ENCODE measurements at regions not wholly inside any gene's neighbourhood (a gene's known extent, or its start where the extent isn't known, plus 50 kb on each side); places are given as distances from the start of the nearest gene placed in this dataset.

- CTCF ChIA-PET = interaction anchor here (0.7 to 1.4 kb wide), 2 partner anchors 13 to 14 kb away, joined by 3 read pairs; no protein-coding TSS in a partner anchor
- no peaks in the 10 kb centered on the region for H3K4me1 ChIP-seq (ENCODE audit: control insufficient read depth, extremely low read depth, insufficient read depth, low read length)
- TF ChIP-seq POLR2A (IDR thresholded peaks at IDR 0.05; ENCODE audit: low read depth, low read length) (no peak), JUN (IDR thresholded peaks at IDR 0.05; ENCODE audit: borderline replicate concordance, insufficient read depth, insufficient read length, low read depth) (no peak), GATA2 (IDR thresholded peaks at IDR 0.05; ENCODE audit: insufficient read depth, insufficient read length, low read depth, low read length) (no peak), FOS (IDR thresholded peaks at IDR 0.05; ENCODE audit: borderline replicate concordance, insufficient read depth, low read length) (no peak)
- TF ChIP-seq, protein P1, sequence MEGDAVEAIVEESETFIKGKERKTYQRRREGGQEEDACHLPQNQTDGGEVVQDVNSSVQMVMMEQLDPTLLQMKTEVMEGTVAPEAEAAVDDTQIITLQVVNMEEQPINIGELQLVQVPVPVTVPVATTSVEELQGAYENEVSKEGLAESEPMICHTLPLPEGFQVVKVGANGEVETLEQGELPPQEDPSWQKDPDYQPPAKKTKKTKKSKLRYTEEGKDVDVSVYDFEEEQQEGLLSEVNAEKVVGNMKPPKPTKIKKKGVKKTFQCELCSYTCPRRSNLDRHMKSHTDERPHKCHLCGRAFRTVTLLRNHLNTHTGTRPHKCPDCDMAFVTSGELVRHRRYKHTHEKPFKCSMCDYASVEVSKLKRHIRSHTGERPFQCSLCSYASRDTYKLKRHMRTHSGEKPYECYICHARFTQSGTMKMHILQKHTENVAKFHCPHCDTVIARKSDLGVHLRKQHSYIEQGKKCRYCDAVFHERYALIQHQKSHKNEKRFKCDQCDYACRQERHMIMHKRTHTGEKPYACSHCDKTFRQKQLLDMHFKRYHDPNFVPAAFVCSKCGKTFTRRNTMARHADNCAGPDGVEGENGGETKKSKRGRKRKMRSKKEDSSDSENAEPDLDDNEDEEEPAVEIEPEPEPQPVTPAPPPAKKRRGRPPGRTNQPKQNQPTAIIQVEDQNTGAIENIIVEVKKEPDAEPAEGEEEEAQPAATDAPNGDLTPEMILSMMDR (IDR thresholded peaks at IDR 0.05; ENCODE audit: extremely low read depth in 1 of 2, insufficient read depth in 1 of 2, low read depth in 1 of 2, low read length in 2 of 2) = no peak
Observed at GRCh38 chr7:155863721-155864151, 51.5 kb upstream of the SHH start.

More at GRCh38 chr7:155863721-155864151, 51.5 kb upstream of the SHH start:
- POLR2A ChIA-PET = no interaction called here
- dilution Hi-C loops (cut with MboI; ENCODE audit: extremely low pct_ligation_motif_present, low sequenced_read_pairs) (no loop called here), intact Hi-C loops (cut with micrococcal nuclease) (no loop called here)
- Histone ChIP-seq H3K4me3 (replicated peaks in 1 of 3; ENCODE audit: insufficient read depth in 1 of 3, low read depth in 1 of 3, low read length in 3 of 3) (no peak overlapping the region), H3K9me1 (replicated peaks; ENCODE audit: control insufficient read depth, extremely low read depth, insufficient read depth, low read length) (no peaks in the 10 kb centered on the region), H2AFZ (ENCODE audit: low read depth, low read length) (no peak overlapping the region), H3K36me3 (ENCODE audit: control insufficient read depth in 2 of 2, extremely low read depth in 1 of 2, insufficient read depth in 2 of 2, low read length in 2 of 2) (no peaks in the 10 kb centered on the region), H3K27ac (ENCODE audit: insufficient read depth, low read depth, low read length) (no peak overlapping the region), H3K79me2 (ENCODE audit: control insufficient read depth, insufficient read depth, low read length) (no peaks in the 10 kb centered on the region), H3K4me2 (ENCODE audit: insufficient read depth, low read length) (no peak overlapping the region), H3K9ac (replicated peaks; ENCODE audit: extremely low read depth, insufficient read depth, low read length) (no peak overlapping the region), H4K20me1 (replicated peaks; ENCODE audit: control insufficient read depth, extremely low read depth, insufficient read depth, low read length) (no peaks in the 10 kb centered on the region), H3K27me3 (ENCODE audit: control insufficient read depth in 2 of 2, insufficient read depth in 2 of 2, low read length in 2 of 2) (no peaks in the 10 kb centered on the region), H3K9me3 (replicated peaks; ENCODE audit: control insufficient read depth, insufficient read depth, low read length) (no peaks in the 10 kb centered on the region)
- DNase-seq (ENCODE audit: low read depth, low spot score) = no peak
- no peak for FAIRE-seq
- no TSS peak for BruUV-seq (replicated peaks)
